SK-N-SH (cell line): ENCODE measurements at regions not wholly inside any gene's neighbourhood (a gene's known extent, or its start where the extent isn't known, plus 50 kb on each side); places are given as distances from the start of the nearest gene placed in this dataset.

ENCODE experiments used
- CTCF ChIA-PET: fragments of 300-600, 350-600 bp; formaldehyde crosslinking; extraction: SDS; loops from one replicate; lab custom pipeline; 2021; lab: Yijun Ruan, JAX
- POLR2A ChIA-PET: fragments of 350-600 bp; sonication (Branson Sonifier 250); formaldehyde crosslinking; extraction: SDS; loops from one replicate; lab custom pipeline; 2020; ENCODE audit warnings: antibody characterized with exemption, inconsistent platforms; lab: Yijun Ruan, JAX
- DNase-seq: peaks from one replicate; pipeline ENCODE4 v3.0.0; 2012
- H2AFZ ChIP-seq: fragments of 200-600 bp; sonication (generic); 2 replicates; pipeline ENCODE4 v1.8.1; 2016; ENCODE audit warnings: antibody characterized with exemption, mild to moderate bottlenecking, low read depth
- H3F3A ChIP-seq: fragments of 200-600 bp; sonication (generic); replicated peaks from 2 replicates; pipeline ENCODE3; 2016; ENCODE audit warnings: antibody characterized with exemption, mild to moderate bottlenecking; ENCODE audit not compliant: insufficient read depth
- H3K27ac ChIP-seq, 2 experiments: fragments of 200-500 bp in 1 of 2; fragments of 200-600 bp in 1 of 2; sonication (Bioruptor generic) in 1 of 2; sonication (generic), shearing (Covaris generic) in 1 of 2; 2 replicates each; pipeline versions ENCODE4 v1.5.1 to v1.6.1; 2014 to 2016; ENCODE audit warnings: low read depth in 2 of 2, inconsistent platforms in 1 of 2, low read length in 1 of 2, mild to moderate bottlenecking in 1 of 2, mixed read lengths in 1 of 2
- H3K27me3 ChIP-seq: fragments of 200-600 bp; sonication (generic), shearing (Covaris generic); 2 replicates; pipeline ENCODE4 v1.6.1; 2016; ENCODE audit warnings: mixed run types; ENCODE audit not compliant: insufficient read depth
- H3K36me3 ChIP-seq, 2 experiments: fragments of 200-500 bp in 1 of 2; fragments of 200-600 bp in 1 of 2; sonication (Bioruptor generic) in 1 of 2; sonication (generic) in 1 of 2; replicated peaks in 1 of 2; 2 replicates each; pipeline versions ENCODE3 to v1.5.1; 2014 to 2016; ENCODE audit warnings: low read length in 1 of 2, mild to moderate bottlenecking in 1 of 2; ENCODE audit not compliant: insufficient read depth in 2 of 2, control insufficient read depth in 1 of 2
- H3K4me1 ChIP-seq, 2 experiments: fragments of 200-500 bp in 1 of 2; fragments of 200-600 bp in 1 of 2; sonication (Bioruptor generic) in 1 of 2; sonication (generic), shearing (Covaris generic) in 1 of 2; 2 replicates each; pipeline versions ENCODE4 v1.5.1 to v1.6.1; 2014 to 2016; ENCODE audit warnings: low read depth in 1 of 2, low read length in 1 of 2, mixed run types in 1 of 2; ENCODE audit not compliant: insufficient read depth in 2 of 2, control insufficient read depth in 1 of 2
- H3K4me2 ChIP-seq: fragments of 200-600 bp; sonication (generic), shearing (Covaris generic); 2 replicates; pipeline ENCODE4 v1.6.1; 2017; ENCODE audit warnings: mixed run types
- H3K4me3 ChIP-seq, 2 experiments: fragments of 200-500 bp in 1 of 2; fragments of 200-600 bp in 1 of 2; sonication (Bioruptor generic) in 1 of 2; sonication (generic), shearing (Covaris generic) in 1 of 2; 2 replicates each; pipeline versions ENCODE4 v1.5.1 to v1.8.1; 2014 to 2016; ENCODE audit warnings: low read depth in 2 of 2, inconsistent platforms in 1 of 2, low read length in 1 of 2, mild to moderate bottlenecking in 1 of 2, mixed read lengths in 1 of 2, moderate library complexity in 1 of 2
- H3K79me2 ChIP-seq: fragments of 200-600 bp; sonication (generic); 2 replicates; pipeline ENCODE4 v1.8.1; 2017; ENCODE audit warnings: mild to moderate bottlenecking; ENCODE audit not compliant: insufficient read depth
- H3K9ac ChIP-seq: fragments of 200-600 bp; sonication (generic); 2 replicates; pipeline ENCODE4 v1.6.1; 2017; ENCODE audit warnings: mixed run types
- H3K9me2 ChIP-seq: fragments of 200-600 bp; sonication (generic); 2 replicates; pipeline ENCODE4 v1.6.1; 2017; ENCODE audit warnings: mixed run types
- H3K9me3 ChIP-seq: fragments of 200-600 bp; sonication (generic); 2 replicates; pipeline ENCODE4 v1.6.1; 2017; ENCODE audit warnings: mixed run types, mild to moderate bottlenecking, moderate library complexity
- H4K20me1 ChIP-seq: fragments of 200-600 bp; sonication (generic); 2 replicates; pipeline ENCODE4 v1.6.1; 2017; ENCODE audit warnings: mild to moderate bottlenecking, mixed run types; ENCODE audit not compliant: insufficient read depth
- ELF1 ChIP-seq: IDR thresholded peaks from 2 replicates; pipeline ENCODE4 v1.4.0; 2012
- EP300 ChIP-seq, 2 experiments: IDR thresholded peaks; 2 replicates each; pipeline versions ENCODE4 v1.4.0 to v1.6.1; 2012; ENCODE audit warnings: borderline replicate concordance in 1 of 2, low read depth in 1 of 2, low read length in 1 of 2
- EZH2phosphoT487 ChIP-seq: fragments of 200-600 bp; sonication (generic); IDR thresholded peaks from 2 replicates; pipeline ENCODE4 v1.6.1; 2017; ENCODE audit warnings: low read depth, mixed run types, mild to moderate bottlenecking, antibody characterized with exemption, moderate library complexity, borderline replicate concordance
- FOXJ3 ChIP-seq: sonication (generic); formaldehyde crosslinking; IDR thresholded peaks from 2 replicates; pipeline ENCODE4 v1.5.1; 2020; ENCODE audit warnings: mild to moderate bottlenecking, missing genetic modification reagents
- GABPA ChIP-seq: IDR thresholded peaks from 2 replicates; pipeline ENCODE4 v1.4.0; 2012; ENCODE audit warnings: low read depth, mild to moderate bottlenecking
- IRF3 ChIP-seq: fragments of 150-350 bp; IDR thresholded peaks from 2 replicates; pipeline ENCODE4 v1.6.1; 2016; ENCODE audit warnings: mild to moderate bottlenecking, low read depth, low read length
- MEF2A ChIP-seq: IDR thresholded peaks from 2 replicates; pipeline ENCODE4 v1.4.0; 2012; ENCODE audit warnings: low read depth, borderline replicate concordance
- MXI1 ChIP-seq: IDR thresholded peaks from 2 replicates; pipeline ENCODE4 v1.6.1; 2012; ENCODE audit warnings: mild to moderate bottlenecking, low read depth, low read length, improper control_type of control experiment
- NFIC ChIP-seq: IDR thresholded peaks from 2 replicates; pipeline ENCODE4 v1.4.0; 2012; ENCODE audit warnings: borderline replicate concordance
- NRF1 ChIP-seq: IDR thresholded peaks from 2 replicates; pipeline ENCODE4 v1.6.1; 2012; ENCODE audit warnings: low read depth, mild to moderate bottlenecking, low read length
- RAD21 ChIP-seq: IDR thresholded peaks from 2 replicates; pipeline ENCODE4 v1.6.1; 2012; ENCODE audit warnings: mild to moderate bottlenecking, low read length
- RXRA ChIP-seq: IDR thresholded peaks from 2 replicates; pipeline ENCODE4 v1.4.0; 2012; ENCODE audit warnings: low read depth, mild to moderate bottlenecking, borderline replicate concordance
- SIN3A ChIP-seq: IDR thresholded peaks from 2 replicates; pipeline ENCODE4 v1.6.1; 2012; ENCODE audit warnings: low read depth, mild to moderate bottlenecking, low read length, moderate library complexity, borderline replicate concordance
- TAF1 ChIP-seq: IDR thresholded peaks from 2 replicates; pipeline ENCODE4 v1.6.1; 2012; ENCODE audit warnings: low read depth, mild to moderate bottlenecking, low read length, moderate library complexity, borderline replicate concordance
- TCF12 ChIP-seq: IDR thresholded peaks from 2 replicates; pipeline ENCODE4 v1.4.0; 2012
- TEAD4 ChIP-seq: IDR thresholded peaks from 2 replicates; pipeline ENCODE4 v1.4.0; 2012; ENCODE audit warnings: mild to moderate bottlenecking, borderline replicate concordance; ENCODE audit not compliant: insufficient read depth
- YY1 ChIP-seq: IDR thresholded peaks from 2 replicates; pipeline ENCODE4 v1.4.0; 2012; ENCODE audit warnings: low read depth, mild to moderate bottlenecking
- WGBS: methylation state at CpG from one replicate; pipeline ENCODE4 v1.1.6; 2017; ENCODE audit warnings: low lambda C conversion rate; 5-methylcytosine and 5-hydroxymethylcytosine counted together
- TF ChIP-seq, protein P1 (sequence below): IDR thresholded peaks from 2 replicates; pipeline ENCODE4 v1.4.0; 2012; ENCODE audit warnings: low read depth
- TF ChIP-seq, protein P2 (sequence below): fragments of 200-600 bp; sonication (generic); IDR thresholded peaks from 2 replicates; pipeline ENCODE4 v1.6.1; 2017; ENCODE audit warnings: antibody characterized with exemption, mild to moderate bottlenecking, moderate library complexity

GRCh38 chr9:134575901-134576176, 65.8 kb upstream of the COL5A1 start:
- Histone ChIP-seq H4K20me1 (no peaks in the 10 kb centered on the region), H2AFZ (no peak overlapping the region), H3K36me3 (no peaks in the 10 kb centered on the region), H3K4me3 (no peak overlapping the region), H3K9me2 (0 out of 2 replicates have a peak, but pooled peaks cover 4% of the 10 kb centered on the region), H3K79me2 (no peaks in the 10 kb centered on the region), H3K4me1 (no peaks in the 10 kb centered on the region), H3K9ac (no peak overlapping the region), H3K9me3 (peaks cover 10% of the 10 kb centered on the region), H3F3A (peaks cover 19% of the 10 kb centered on the region), H3K4me2 (no peak overlapping the region), H3K27me3 (no peaks in the 10 kb centered on the region), H3K27ac (no peak overlapping the region)
- ChIA-PET POLR2A (no interaction called here), CTCF (interaction anchor here (0.6 to 1.0 kb wide), 2 partner anchors 10 to 1026 kb away, joined by 3 read pairs; no protein-coding TSS in a partner anchor)
- DNase-seq: no peak
- TF ChIP-seq SIN3A (no peak), RAD21 (no peak), RXRA (no peak), ELF1 (no peak), NFIC (no peak), FOXJ3 (CRISPR knock-in tag) (no peak), TEAD4 (no peak), YY1 (no peak), EZH2phosphoT487 (no peak), EP300 (IDR thresholded peaks at IDR 0.05; ENCODE audit: borderline replicate concordance in 1 of 2, low read depth in 1 of 2, low read length in 1 of 2) (no peak), GABPA (no peak)
- WGBS: 82% methylated on average over 3 of the region's 3 CpGs

GRCh38 chr9:134585021-134585561, 56.5 kb upstream of the COL5A1 start:
- H3K4me2 ChIP-seq: 0 out of 2 replicates have a peak overlapping the region, but pooled peaks have one; percentile 5
- peaks cover 14% of the 10 kb centered on the region for H3K9me3 ChIP-seq
- no peak for DNase-seq
- H3K27me3 ChIP-seq: no peaks in the 10 kb centered on the region
- H3K4me3 ChIP-seq: no peak overlapping the region
- POLR2A ChIA-PET: no interaction called here
- no peaks in the 10 kb centered on the region for H3K36me3 ChIP-seq
- 0 out of 2 replicates have a peak, but pooled peaks cover 3% of the 10 kb centered on the region for H3K9me2 ChIP-seq
- no peak overlapping the region for H3K9ac ChIP-seq
- no peaks in the 10 kb centered on the region for H3K79me2 ChIP-seq
- H3F3A ChIP-seq: no peaks in the 10 kb centered on the region
- TF ChIP-seq, protein P1, sequence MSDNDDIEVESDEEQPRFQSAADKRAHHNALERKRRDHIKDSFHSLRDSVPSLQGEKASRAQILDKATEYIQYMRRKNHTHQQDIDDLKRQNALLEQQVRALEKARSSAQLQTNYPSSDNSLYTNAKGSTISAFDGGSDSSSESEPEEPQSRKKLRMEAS: no peak
- TF ChIP-seq EZH2phosphoT487 (no peak), TCF12 (no peak), MXI1 (no peak), MEF2A (no peak), IRF3 (no peak), YY1 (no peak), EP300 (IDR thresholded peaks at IDR 0.05; ENCODE audit: borderline replicate concordance in 1 of 2, low read depth in 1 of 2, low read length in 1 of 2) (no peak), RXRA (no peak), TAF1 (no peak), NRF1 (no peak)
- TF ChIP-seq, protein P2, sequence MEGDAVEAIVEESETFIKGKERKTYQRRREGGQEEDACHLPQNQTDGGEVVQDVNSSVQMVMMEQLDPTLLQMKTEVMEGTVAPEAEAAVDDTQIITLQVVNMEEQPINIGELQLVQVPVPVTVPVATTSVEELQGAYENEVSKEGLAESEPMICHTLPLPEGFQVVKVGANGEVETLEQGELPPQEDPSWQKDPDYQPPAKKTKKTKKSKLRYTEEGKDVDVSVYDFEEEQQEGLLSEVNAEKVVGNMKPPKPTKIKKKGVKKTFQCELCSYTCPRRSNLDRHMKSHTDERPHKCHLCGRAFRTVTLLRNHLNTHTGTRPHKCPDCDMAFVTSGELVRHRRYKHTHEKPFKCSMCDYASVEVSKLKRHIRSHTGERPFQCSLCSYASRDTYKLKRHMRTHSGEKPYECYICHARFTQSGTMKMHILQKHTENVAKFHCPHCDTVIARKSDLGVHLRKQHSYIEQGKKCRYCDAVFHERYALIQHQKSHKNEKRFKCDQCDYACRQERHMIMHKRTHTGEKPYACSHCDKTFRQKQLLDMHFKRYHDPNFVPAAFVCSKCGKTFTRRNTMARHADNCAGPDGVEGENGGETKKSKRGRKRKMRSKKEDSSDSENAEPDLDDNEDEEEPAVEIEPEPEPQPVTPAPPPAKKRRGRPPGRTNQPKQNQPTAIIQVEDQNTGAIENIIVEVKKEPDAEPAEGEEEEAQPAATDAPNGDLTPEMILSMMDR: no peak
- TF ChIP-seq, all 33 proteins: peak for 0
- Histone ChIP-seq H2AFZ (no peak overlapping the region), H3K4me1 (peaks cover 0 to 10% of the 10 kb centered on the region in 2 experiments; a peak in 1 of 4 replicates), H3K27ac (no peak overlapping the region), H4K20me1 (no peaks in the 10 kb centered on the region)
- 88% methylated on average over 16 of the region's 18 CpGs for WGBS
- CTCF ChIA-PET: no interaction called here
